Neuronal stem cell (in vitro differentiated cells): ENCODE measurements at regions not wholly inside any gene's neighbourhood (a gene's known extent, or its start where the extent isn't known, plus 50 kb on each side); places are given as distances from the start of the nearest gene placed in this dataset.

Experiments used
- DNase-seq: peaks from one replicate; pipeline ENCODE4 v3.0.0-alpha.2; 2013; ENCODE audit warnings: low spot score
- H2AFZ ChIP-seq: one replicate; pipeline ENCODE4 v1.6.1; 2013; ENCODE audit warnings: mild to moderate bottlenecking, low read length, inconsistent platforms
- H2AK5ac ChIP-seq: 2 replicates; pipeline ENCODE4 v1.6.1; 2013; ENCODE audit warnings: low read depth, mild to moderate bottlenecking, inconsistent platforms, low read length, moderate library complexity, mixed read lengths
- H2BK120ac ChIP-seq: 2 replicates; pipeline ENCODE4 v1.6.1; 2013; ENCODE audit warnings: low read depth, mild to moderate bottlenecking, inconsistent platforms, low read length, moderate library complexity, mixed read lengths
- H2BK12ac ChIP-seq: one replicate; pipeline ENCODE4 v1.6.1; 2013; ENCODE audit warnings: low read length, inconsistent platforms
- H2BK15ac ChIP-seq: 2 replicates; pipeline ENCODE4 v1.6.1; 2013; ENCODE audit warnings: mild to moderate bottlenecking, low read length, inconsistent platforms, mixed read lengths
- H2BK5ac ChIP-seq: one replicate; pipeline ENCODE4 v1.6.1; 2013; ENCODE audit warnings: inconsistent platforms, mild to moderate bottlenecking, low read length, moderate library complexity
- H3K14ac ChIP-seq: one replicate; pipeline ENCODE4 v1.6.1; 2013; ENCODE audit warnings: low read length, inconsistent platforms
- H3K18ac ChIP-seq: 2 replicates; pipeline ENCODE4 v1.6.1; 2013; ENCODE audit warnings: low read length, inconsistent platforms
- H3K23ac ChIP-seq: 2 replicates; pipeline ENCODE4 v1.6.1; 2013; ENCODE audit warnings: low read depth, mild to moderate bottlenecking, mixed read lengths, low read length, inconsistent platforms; ENCODE audit not compliant: poor library complexity
- H3K27ac ChIP-seq: replicated peaks from 3 replicates; pipeline ENCODE4 v1.5.1; 2013; ENCODE audit warnings: low read length, inconsistent platforms
- H3K27me3 ChIP-seq, 3 experiments: 2 replicates each; pipeline ENCODE4 v1.6.1; 2013; ENCODE audit warnings: low read length in 3 of 3, mild to moderate bottlenecking in 2 of 3, inconsistent platforms in 1 of 3, low read depth in 1 of 3, mixed read lengths in 1 of 3, moderate library complexity in 1 of 3; ENCODE audit not compliant: control insufficient read depth in 3 of 3, insufficient read depth in 3 of 3
- H3K36me3 ChIP-seq, 2 donors: replicated peaks in 1 of 2; 2 replicates each; pipeline ENCODE4 v1.6.1; 2013; ENCODE audit warnings: low read length in 2 of 2; ENCODE audit not compliant: control insufficient read depth in 2 of 2, insufficient read depth in 2 of 2
- H3K4ac ChIP-seq: 2 replicates; pipeline ENCODE4 v1.6.1; 2013; ENCODE audit warnings: inconsistent platforms, mild to moderate bottlenecking, low read length, moderate library complexity
- H3K4me1 ChIP-seq, 2 donors: 1 replicate in 1 of 2; 2 replicates in 1 of 2; pipeline ENCODE4 v1.6.1; 2013; ENCODE audit warnings: low read length in 2 of 2, low read depth in 1 of 2; ENCODE audit not compliant: control insufficient read depth in 2 of 2, insufficient read depth in 1 of 2
- H3K4me2 ChIP-seq: one replicate; pipeline ENCODE4 v1.6.1; 2013; ENCODE audit warnings: mild to moderate bottlenecking, low read length, inconsistent platforms; ENCODE audit not compliant: insufficient read depth, poor library complexity, severe bottlenecking
- H3K4me3 ChIP-seq, 2 donors: 2 replicates each; pipeline ENCODE4 v1.5.1; 2013; ENCODE audit warnings: low read length in 2 of 2, mild to moderate bottlenecking in 2 of 2, inconsistent platforms in 1 of 2, moderate library complexity in 1 of 2
- H3K79me1 ChIP-seq: one replicate; pipeline ENCODE4 v1.6.1; 2013; ENCODE audit warnings: low read depth, mild to moderate bottlenecking, inconsistent platforms, low read length, moderate library complexity
- H3K9ac ChIP-seq: one replicate; pipeline ENCODE4 v1.6.1; 2013; ENCODE audit warnings: mild to moderate bottlenecking, low read depth, low read length, inconsistent platforms; ENCODE audit not compliant: poor library complexity
- H3K9me3 ChIP-seq, 2 donors: replicated peaks in 1 of 2; 2 replicates each; pipeline versions ENCODE3 to v1.6.1; 2013; ENCODE audit warnings: low read length in 2 of 2, mild to moderate bottlenecking in 2 of 2, inconsistent platforms in 1 of 2, low read depth in 1 of 2, mixed read lengths in 1 of 2, moderate library complexity in 1 of 2; ENCODE audit not compliant: control insufficient read depth in 2 of 2, insufficient read depth in 1 of 2
- H4K8ac ChIP-seq: one replicate; pipeline ENCODE4 v1.6.1; 2013; ENCODE audit warnings: low read depth, mild to moderate bottlenecking, inconsistent platforms, low read length, moderate library complexity
- H4K91ac ChIP-seq: one replicate; pipeline ENCODE4 v1.6.1; 2013; ENCODE audit warnings: low read length, low read depth, mild to moderate bottlenecking, inconsistent platforms; ENCODE audit not compliant: poor library complexity
- WGBS, 2 donors: extraction: QIAGEN DNeasy Blood & Tissue Kit; methylation state at CpG; one replicate each; pipeline ENCODE4 v1.1.7; 2013; ENCODE audit warnings: missing lambda C conversion rate in 2 of 2, mixed read lengths in 1 of 2; ENCODE audit not compliant: insufficient read length in 2 of 2, insufficient replicate concordance in 1 of 2; ENCODE audit errors: extremely low coverage in 2 of 2; 5-methylcytosine and 5-hydroxymethylcytosine counted together

- no peak for DNase-seq
- WGBS, 2 donors: no CpG with 5 or more reads among the region's 3 CpGs
- H2BK15ac ChIP-seq: no peak overlapping the region
Measured at GRCh38 chr1:209227941-209228340, 355.6 kb upstream of the CAMK1G start.

GRCh38 chr1:209229494-209230061 lies 353.9 kb upstream of the CAMK1G start:
- Histone ChIP-seq H3K4ac (no peak overlapping the region), H3K27ac (no peak overlapping the region), H3K23ac (no peak overlapping the region), H3K4me3 (no peak overlapping the region), H3K27me3 (no peaks in the 10 kb centered on the region), H4K91ac (no peak overlapping the region), H3K4me1 (no peaks in the 10 kb centered on the region), H2BK15ac (no peak overlapping the region), H2BK5ac (no peak overlapping the region), H2AFZ (no peak overlapping the region), H3K18ac (no peak overlapping the region), H2BK12ac (no peak overlapping the region), H2BK120ac (no peak overlapping the region), H3K36me3 (no peaks in the 10 kb centered on the region), H3K9ac (no peak overlapping the region), H3K9me3 (peaks cover 0 to 7% of the 10 kb centered on the region in 2 donors), H3K4me2 (no peak overlapping the region), H3K14ac (no peak overlapping the region), H4K8ac (no peak overlapping the region), H3K79me1 (no peaks in the 10 kb centered on the region), H2AK5ac (no peak overlapping the region)
- WGBS, 2 donors: 100% methylated on average over 1 of the region's 3 CpGs; no CpG with 5 or more reads in 1 of the 2 donors
- DNase-seq: no peak

More at GRCh38 chr1:209227941-209228340, 355.6 kb upstream of the CAMK1G start:
- Histone ChIP-seq H3K23ac (no peak overlapping the region), H3K4me2 (no peak overlapping the region), H3K18ac (no peak overlapping the region), H2AFZ (no peak overlapping the region), H4K91ac (no peak overlapping the region), H2BK5ac (no peak overlapping the region), H3K27ac (no peak overlapping the region), H4K8ac (no peak overlapping the region), H3K9ac (no peak overlapping the region), H2BK12ac (no peak overlapping the region), H2AK5ac (no peak overlapping the region), H3K14ac (no peak overlapping the region), H3K79me1 (no peaks in the 10 kb centered on the region), H3K36me3 (no peaks in the 10 kb centered on the region), H3K4ac (no peak overlapping the region), H3K27me3 (no peaks in the 10 kb centered on the region), H3K4me1 (no peaks in the 10 kb centered on the region), H3K4me3 (no peak overlapping the region), H2BK120ac (no peak overlapping the region), H3K9me3 (peaks cover 0 to 7% of the 10 kb centered on the region in 2 donors)

- Histone ChIP-seq H2BK120ac (no peak overlapping the region), H3K36me3 (no peaks in the 10 kb centered on the region)
Measured at GRCh38 chr1:209230314-209230713, 353.2 kb upstream of the CAMK1G start.

GRCh38 chr1:209231476-209232156 lies 351.9 kb upstream of the CAMK1G start:
- no peak overlapping the region for H3K4me3 ChIP-seq
- H3K79me1 ChIP-seq: no peaks in the 10 kb centered on the region
- DNase-seq: no peak
- H2AFZ ChIP-seq: no peak overlapping the region
- H3K14ac ChIP-seq: no peak overlapping the region
- no peak overlapping the region for H3K27ac ChIP-seq
- H3K9me3 ChIP-seq: peaks cover 0 to 7% of the 10 kb centered on the region in 2 donors
- H4K8ac ChIP-seq: no peak overlapping the region
- no peak overlapping the region for H2AK5ac ChIP-seq
- no peak overlapping the region for H2BK120ac ChIP-seq
- no peak overlapping the region for H3K23ac ChIP-seq
- no peaks in the 10 kb centered on the region for H3K4me1 ChIP-seq
- no peaks in the 10 kb centered on the region for H3K36me3 ChIP-seq
- H2BK12ac ChIP-seq: no peak overlapping the region
- H3K4me2 ChIP-seq: no peak overlapping the region
- H3K4ac ChIP-seq: no peak overlapping the region
- no peak overlapping the region for H3K18ac ChIP-seq
- H2BK15ac ChIP-seq: no peak overlapping the region
- no peak overlapping the region for H3K9ac ChIP-seq
- no peaks in the 10 kb centered on the region for H3K27me3 ChIP-seq
- WGBS, 2 donors: no CpG with 5 or more reads among the region's 84 CpGs
- no peak overlapping the region for H4K91ac ChIP-seq
- no peak overlapping the region for H2BK5ac ChIP-seq

More at GRCh38 chr1:209230314-209230713, 353.2 kb upstream of the CAMK1G start:
- H2BK5ac ChIP-seq: no peak overlapping the region
- peak overlapping the region in 1 of 2 donors; percentile 53 for H3K4me3 ChIP-seq
- no CpG with 5 or more reads among the region's 1 CpG for WGBS, 2 donors
- H3K14ac ChIP-seq: no peak overlapping the region
- H3K23ac ChIP-seq: no peak overlapping the region
- no peak overlapping the region for H2BK12ac ChIP-seq
- H3K27me3 ChIP-seq: no peaks in the 10 kb centered on the region
- H3K27ac ChIP-seq: no peak overlapping the region
- H3K9me3 ChIP-seq: peaks cover 0 to 7% of the 10 kb centered on the region in 2 donors
- no peak overlapping the region for H2AK5ac ChIP-seq
- H3K4me2 ChIP-seq: no peak overlapping the region
- H3K79me1 ChIP-seq: no peaks in the 10 kb centered on the region
- no peak for DNase-seq
- H3K18ac ChIP-seq: no peak overlapping the region
- no peak overlapping the region for H2AFZ ChIP-seq
- no peak overlapping the region for H3K4ac ChIP-seq
- H3K9ac ChIP-seq: no peak overlapping the region
- H3K4me1 ChIP-seq: no peaks in the 10 kb centered on the region
- H2BK15ac ChIP-seq: no peak overlapping the region
- no peak overlapping the region for H4K8ac ChIP-seq
- no peak overlapping the region for H4K91ac ChIP-seq
